Pancreas (tissue), 10 donors: ENCODE measurements at regions not wholly inside any gene's neighbourhood (a gene's known extent, or its start where the extent isn't known, plus 50 kb on each side); places are given as distances from the start of the nearest gene placed in this dataset.

Experiments
- ATAC-seq, 4 donors: fragments of 200-7000 bp; cut with Tn5 transposase; one replicate each; pipeline versions ENCODE4 v1.8.0 to v1.9.1; 2020; ENCODE audit warnings: mild to moderate bottlenecking in 4 of 4, moderate library complexity in 4 of 4
- DNase-seq, 6 donors: peaks; one replicate each; pipeline ENCODE4 v3.0.0-alpha.2; 2020
- FAIRE-seq: peaks from 2 replicates; lab custom pipeline; 2012; peaks lifted over from hg19 to GRCh38; lab: Jason Lieb, UNC
- H3K27ac ChIP-seq, 4 donors: fragments of 200-600 bp; sonication (generic); 1 replicate in 3 of 4; 2 replicates in 1 of 4; pipeline versions ENCODE4 v1.5.0 to v1.8.0; 2020
- H3K27me3 ChIP-seq, 4 donors: fragments of 200-600 bp; one replicate each; pipeline ENCODE4 v1.8.0; 2021
- H3K36me3 ChIP-seq, 3 donors: fragments of 200-600 bp; sonication (generic) in 1 of 3; one replicate each; pipeline versions ENCODE4 v1.5.0 to v1.8.0; 2020 to 2021
- H3K4me1 ChIP-seq, 3 donors: fragments of 200-600 bp; one replicate each; pipeline ENCODE4 v1.8.0; 2021
- H3K4me3 ChIP-seq, 4 donors: fragments of 200-600 bp; sonication (generic) in 2 of 4; one replicate each; pipeline versions ENCODE4 v1.5.0 to v1.8.0; 2020 to 2021
- H3K9me3 ChIP-seq, 4 donors: fragments of 200-600 bp; one replicate each; pipeline ENCODE4 v1.8.0; 2021
- WGBS, 2 donors: extraction: QIAGEN DNeasy Blood & Tissue Kit; methylation state at CpG; one replicate each; pipeline ENCODE4 v1.1.7; 2013; 5-methylcytosine and 5-hydroxymethylcytosine counted together
- intact Hi-C, 3 donors: fragments of 100-400 bp; cut with DNase I; formaldehyde crosslinking; loops; one replicate each; pipeline versions ENCODE4 v1.11.1 to v1.14.2; 2022
- TF ChIP-seq, protein P1 (sequence below), 4 donors: fragments of 200-600 bp; sonication (generic) in 3 of 4; IDR thresholded peaks; one replicate each; pipeline versions ENCODE4 v1.5.0 to v1.8.0; 2021; ENCODE audit warnings: antibody characterized with exemption in 4 of 4
- donor health status: healthy with polysubstance abuse.
- donor health status: DM: no; HTN: no; CAD: no; lungs with moderate emphysema.
- donor health status: DM: no; HTN: no; CAD: no.
- donor health status: control.
- donor health status: control.
- donor health status: Bipolar disorder and iron deficiency.
- donor health status: DM: yes; HTN: yes; CAD: no.
- donor health status: DM: no; HTN: no; CAD: no.
- donor health status: DM: no; HTN: no; CAD: no.
- donor health status: DM: yes; HTN: yes; CAD: no.

GRCh38 chr5:179422908-179423481 is 77.7 kb upstream of the ADAMTS2 start:
- intact Hi-C loops: no loop called here
- Histone ChIP-seq H3K27me3 (no peaks in the 10 kb centered on the region), H3K4me3 (no peak overlapping the region), H3K27ac (no peak overlapping the region), H3K36me3 (no peaks in the 10 kb centered on the region), H3K9me3 (no peaks in the 10 kb centered on the region), H3K4me1 (no peaks in the 10 kb centered on the region)
- TF ChIP-seq, protein P1, sequence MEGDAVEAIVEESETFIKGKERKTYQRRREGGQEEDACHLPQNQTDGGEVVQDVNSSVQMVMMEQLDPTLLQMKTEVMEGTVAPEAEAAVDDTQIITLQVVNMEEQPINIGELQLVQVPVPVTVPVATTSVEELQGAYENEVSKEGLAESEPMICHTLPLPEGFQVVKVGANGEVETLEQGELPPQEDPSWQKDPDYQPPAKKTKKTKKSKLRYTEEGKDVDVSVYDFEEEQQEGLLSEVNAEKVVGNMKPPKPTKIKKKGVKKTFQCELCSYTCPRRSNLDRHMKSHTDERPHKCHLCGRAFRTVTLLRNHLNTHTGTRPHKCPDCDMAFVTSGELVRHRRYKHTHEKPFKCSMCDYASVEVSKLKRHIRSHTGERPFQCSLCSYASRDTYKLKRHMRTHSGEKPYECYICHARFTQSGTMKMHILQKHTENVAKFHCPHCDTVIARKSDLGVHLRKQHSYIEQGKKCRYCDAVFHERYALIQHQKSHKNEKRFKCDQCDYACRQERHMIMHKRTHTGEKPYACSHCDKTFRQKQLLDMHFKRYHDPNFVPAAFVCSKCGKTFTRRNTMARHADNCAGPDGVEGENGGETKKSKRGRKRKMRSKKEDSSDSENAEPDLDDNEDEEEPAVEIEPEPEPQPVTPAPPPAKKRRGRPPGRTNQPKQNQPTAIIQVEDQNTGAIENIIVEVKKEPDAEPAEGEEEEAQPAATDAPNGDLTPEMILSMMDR (IDR thresholded peaks at IDR 0.05): no peak
- no peak for FAIRE-seq
- no peak for ATAC-seq
- WGBS, 2 donors: 72 to 75% methylated on average over 11 of the region's 11 CpGs
- DNase-seq: no peak

DNA sequence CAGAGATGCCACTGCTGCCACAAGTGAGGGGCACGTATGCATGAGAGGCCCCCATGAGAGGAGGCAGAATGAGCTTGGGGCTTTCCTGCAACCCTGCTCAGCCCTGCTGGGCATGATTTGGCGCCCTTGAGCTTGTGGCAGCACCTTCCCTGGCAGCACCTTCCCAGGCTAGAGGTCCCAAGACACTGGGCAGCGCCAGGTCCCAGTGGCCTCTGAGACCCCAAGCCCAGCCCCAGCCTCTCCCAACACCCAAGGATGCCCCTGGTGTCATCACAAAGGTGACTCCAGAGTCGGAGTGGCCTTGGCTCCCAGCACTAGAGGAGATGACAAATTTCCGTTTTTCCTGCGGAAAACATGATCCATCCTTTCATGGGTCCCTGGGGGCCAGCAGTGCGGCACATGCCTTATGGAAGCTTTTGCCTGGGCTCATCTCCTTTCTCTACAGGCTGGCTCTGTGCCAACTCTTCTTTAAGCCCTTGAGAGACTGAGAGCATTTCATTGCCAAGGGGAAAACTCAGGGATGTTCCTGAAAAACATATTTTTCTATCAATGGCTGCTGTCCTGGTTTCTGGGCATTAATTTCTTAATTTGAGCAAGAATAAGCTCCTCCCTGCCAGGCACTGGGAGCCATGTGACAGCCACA is 77.1 kb upstream of the ADAMTS2 start:
- TF ChIP-seq, protein P1 (IDR thresholded peaks at IDR 0.05): no peak
- no peak for FAIRE-seq
- intact Hi-C loops: no loop called here
- DNase-seq: no peak
- Histone ChIP-seq H3K27ac (no peak overlapping the region), H3K4me1 (no peaks in the 10 kb centered on the region), H3K9me3 (no peaks in the 10 kb centered on the region), H3K4me3 (no peak overlapping the region), H3K36me3 (no peaks in the 10 kb centered on the region), H3K27me3 (no peaks in the 10 kb centered on the region)
- WGBS, 2 donors: 78 to 81% methylated on average over 7 of the region's 7 CpGs
- no peak for ATAC-seq

DNA sequence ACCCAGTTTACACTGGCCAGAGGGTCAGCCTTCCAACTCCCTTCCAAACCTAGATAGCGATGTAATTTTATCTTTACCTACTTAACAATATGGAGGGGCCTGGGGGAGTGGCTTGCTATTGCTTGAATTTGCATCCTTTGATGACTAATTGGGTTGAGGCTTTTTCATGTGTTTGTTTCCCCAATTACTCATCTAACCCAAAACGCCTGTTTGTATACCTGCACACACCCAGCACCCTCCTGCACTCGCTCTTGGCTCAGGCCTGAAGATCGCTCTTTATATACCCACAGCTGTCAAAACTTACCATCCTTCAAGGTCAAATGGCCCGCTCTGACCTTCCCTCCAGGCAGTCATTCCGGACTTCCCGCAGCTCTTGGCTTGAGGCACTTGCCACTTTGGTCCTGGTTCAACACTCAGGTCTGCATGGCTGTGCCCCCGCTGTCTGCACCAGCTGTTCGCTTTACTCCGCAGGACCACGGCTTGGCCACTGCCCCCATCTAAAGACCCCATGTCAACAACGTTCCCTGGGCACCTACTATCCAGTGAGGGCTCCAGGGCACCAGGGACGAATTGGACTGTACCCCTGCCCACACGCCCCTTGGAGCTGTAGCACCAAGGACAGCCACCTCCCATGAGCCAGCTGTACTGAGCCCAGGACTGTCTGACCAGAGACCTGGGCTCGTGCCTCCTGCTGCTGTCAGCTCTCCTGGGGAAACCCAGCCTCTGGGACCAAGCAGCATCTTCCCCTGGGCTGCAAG is 76.1 kb upstream of the ADAMTS2 start:
- DNase-seq (no peak), FAIRE-seq (no peak)
- WGBS, 2 donors: 47 to 54% methylated on average over 15 of the region's 15 CpGs

GRCh38 chr5:179420476-179420875 is 75.2 kb upstream of the ADAMTS2 start:
- H3K4me3 ChIP-seq: no peak overlapping the region
- ATAC-seq (no peak), DNase-seq (no peak), FAIRE-seq (no peak)
- WGBS, 2 donors: 61 to 65% methylated on average over 8 of the region's 8 CpGs
- H3K36me3 ChIP-seq: no peaks in the 10 kb centered on the region
- no peak overlapping the region for H3K27ac ChIP-seq
- H3K4me1 ChIP-seq: no peaks in the 10 kb centered on the region
- no peaks in the 10 kb centered on the region for H3K9me3 ChIP-seq
- intact Hi-C loops: no loop called here
- TF ChIP-seq, protein P1 (IDR thresholded peaks at IDR 0.05): no peak
- no peaks in the 10 kb centered on the region for H3K27me3 ChIP-seq

More for the DNA sequence above, 76.1 kb upstream of the ADAMTS2 start:
- ATAC-seq: no peak
- intact Hi-C loops: no loop called here
- TF ChIP-seq, protein P1 (IDR thresholded peaks at IDR 0.05): no peak
- H3K4me1 ChIP-seq: no peaks in the 10 kb centered on the region
- H3K9me3 ChIP-seq: no peaks in the 10 kb centered on the region
- no peak overlapping the region for H3K27ac ChIP-seq
- H3K4me3 ChIP-seq: no peak overlapping the region
- no peaks in the 10 kb centered on the region for H3K36me3 ChIP-seq
- no peaks in the 10 kb centered on the region for H3K27me3 ChIP-seq
